HG03439 (cell line): ENCODE measurements at regions not wholly inside any gene's neighbourhood (a gene's known extent, or its start where the extent isn't known, plus 50 kb on each side); places are given as distances from the start of the nearest gene placed in this dataset.

Experiments used
- ATAC-seq: cut with Tn5 transposase; IDR thresholded peaks from one replicate; pipeline ENCODE4 v1.9.1; 2021; ENCODE audit warnings: mild to moderate bottlenecking, moderate library complexity; ENCODE audit not compliant: unreplicated experiment

DNA sequence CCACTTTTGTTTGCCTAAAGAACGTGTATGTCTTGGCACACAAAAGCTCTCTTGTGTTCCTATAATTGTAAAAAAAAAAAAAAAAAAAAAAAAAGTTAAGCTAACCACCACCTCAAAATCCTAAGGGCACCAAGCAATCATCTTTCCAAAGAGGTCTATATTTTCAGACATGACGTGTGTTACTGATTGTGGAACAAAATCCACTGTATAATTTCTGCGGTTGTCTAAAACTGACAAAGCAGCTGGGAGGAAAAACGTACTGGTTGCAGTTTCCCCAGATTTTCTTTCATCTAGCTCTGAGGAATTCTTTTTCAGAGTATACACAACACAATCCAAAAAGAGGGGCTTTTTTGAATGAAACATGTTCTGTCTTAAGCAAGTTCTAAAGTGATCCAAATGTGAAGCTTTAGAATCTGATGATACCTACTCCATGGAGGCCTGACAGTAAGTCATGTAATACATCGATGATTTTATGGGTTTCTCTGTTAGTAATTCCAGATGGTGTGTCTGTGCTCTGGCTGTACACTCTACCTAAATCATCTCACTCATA lies 375.6 kb upstream of the NUDT12 start:
- no peak for ATAC-seq

- peak; percentile 82 for ATAC-seq
Measured at GRCh38 chr5:103929338-103930013, 366.9 kb upstream of the NUDT12 start.

DNA sequence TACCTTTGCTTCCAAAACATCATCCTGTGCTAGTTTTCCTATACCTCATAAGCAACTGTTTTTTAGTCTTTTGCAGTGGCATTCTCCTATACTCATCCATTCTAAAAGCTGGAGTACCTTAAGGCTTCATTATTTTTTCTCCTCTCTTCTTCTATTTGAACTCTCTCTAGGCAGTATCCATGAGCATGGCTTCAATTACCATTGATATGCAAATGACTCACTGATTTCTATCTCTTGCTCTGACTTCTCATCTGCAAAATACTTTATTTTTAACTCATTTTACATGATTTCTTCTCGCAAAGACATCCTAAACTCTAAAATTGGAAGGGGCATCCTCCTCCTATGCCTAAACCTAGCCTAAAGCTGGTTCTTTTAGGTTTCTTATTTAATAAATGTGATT lies 365.1 kb upstream of the NUDT12 start:
- no peak for ATAC-seq

- no peak for ATAC-seq
Measured at GRCh38 chr5:103923616-103924168, 361.1 kb upstream of the NUDT12 start.

GRCh38 chr5:103919506-103919905 lies 356.9 kb upstream of the NUDT12 start:
- ATAC-seq = no peak

DNA sequence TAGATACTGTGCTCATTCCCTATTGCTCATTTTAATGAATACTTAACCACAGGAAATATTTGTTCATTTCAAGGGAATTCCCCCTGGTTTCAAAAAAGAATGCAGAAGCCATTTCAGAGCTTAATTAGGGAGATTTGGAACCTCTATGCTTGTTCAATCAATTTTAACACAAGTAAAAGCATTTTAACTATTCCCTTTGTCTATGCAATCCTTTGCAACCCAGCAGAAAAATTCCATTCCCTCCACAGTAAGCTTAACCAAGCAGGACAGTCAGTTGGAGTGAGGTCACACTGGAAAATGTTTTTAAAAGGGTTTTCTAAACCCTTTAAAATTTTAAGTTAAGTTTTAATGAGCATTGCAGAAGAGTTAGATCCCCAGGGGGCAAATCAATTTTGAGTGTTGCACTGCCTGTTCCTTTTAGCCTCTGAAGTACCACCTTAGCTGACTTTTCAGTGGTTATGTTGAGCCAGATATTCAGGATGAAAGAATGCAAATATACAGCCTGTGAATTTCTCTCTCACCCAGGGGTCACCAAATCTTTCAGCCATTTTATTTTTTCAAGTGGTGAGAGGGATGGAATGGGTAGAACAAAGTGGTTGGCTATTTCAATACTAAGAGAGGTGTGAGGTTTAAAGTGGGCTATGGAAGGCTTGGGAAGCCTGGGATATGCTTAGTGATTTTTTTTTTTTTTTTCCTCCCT lies 356.2 kb upstream of the NUDT12 start:
- no peak for ATAC-seq

DNA sequence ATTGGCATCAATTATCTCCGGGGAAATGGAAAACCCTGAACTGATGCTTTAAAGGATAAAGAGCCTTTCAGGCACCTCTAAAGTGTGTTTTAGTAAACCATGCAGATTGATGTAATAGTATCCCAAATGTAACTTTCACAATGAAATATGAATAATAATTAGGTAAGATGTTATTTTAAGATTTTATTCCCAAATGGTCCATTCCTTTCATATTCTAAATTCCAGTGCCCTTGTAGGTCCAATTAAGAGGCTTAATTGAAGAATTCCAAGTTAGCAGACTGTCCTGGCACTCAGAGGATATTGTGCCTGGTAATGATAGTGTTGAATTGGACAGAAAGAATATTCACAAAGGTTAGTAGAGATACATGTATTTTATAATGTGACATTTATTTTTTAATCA lies 352.5 kb upstream of the NUDT12 start:
- ATAC-seq = no peak

GRCh38 chr5:103910786-103911185 lies 348.2 kb upstream of the NUDT12 start:
- ATAC-seq = no peak

GRCh38 chr5:103910011-103910410 lies 347.4 kb upstream of the NUDT12 start:
- no peak for ATAC-seq

- no peak for ATAC-seq
Measured at GRCh38 chr5:103909391-103909790, 346.8 kb upstream of the NUDT12 start.

GRCh38 chr5:103908336-103909080 lies 345.9 kb upstream of the NUDT12 start:
- no peak for ATAC-seq

DNA sequence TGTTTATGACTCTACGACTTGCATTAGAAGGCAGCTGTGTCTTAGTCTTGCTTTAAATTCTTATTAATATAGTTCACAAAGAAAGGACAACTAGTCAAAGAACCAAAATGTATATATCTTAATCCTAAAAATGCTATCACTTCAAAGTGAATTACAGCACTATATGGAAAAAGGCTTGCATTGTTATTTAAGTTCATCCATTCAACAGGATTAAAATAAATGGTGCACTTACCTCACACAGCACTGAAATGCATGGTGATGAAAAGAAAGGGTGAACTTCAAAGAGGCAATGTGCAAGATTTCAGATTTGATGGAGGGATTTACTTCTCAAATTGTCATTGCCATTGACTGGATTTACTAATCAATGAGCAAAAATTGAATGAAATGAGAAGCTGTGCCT lies 344.4 kb upstream of the NUDT12 start:
- no peak for ATAC-seq

- ATAC-seq = peak; percentile 64
Measured at GRCh38 chr5:103904651-103905050, 342.1 kb upstream of the NUDT12 start.

GRCh38 chr5:103902893-103903292 lies 340.3 kb upstream of the NUDT12 start:
- no peak for ATAC-seq

- ATAC-seq = no peak
Measured at GRCh38 chr5:103901885-103902284, 339.3 kb upstream of the NUDT12 start.

DNA sequence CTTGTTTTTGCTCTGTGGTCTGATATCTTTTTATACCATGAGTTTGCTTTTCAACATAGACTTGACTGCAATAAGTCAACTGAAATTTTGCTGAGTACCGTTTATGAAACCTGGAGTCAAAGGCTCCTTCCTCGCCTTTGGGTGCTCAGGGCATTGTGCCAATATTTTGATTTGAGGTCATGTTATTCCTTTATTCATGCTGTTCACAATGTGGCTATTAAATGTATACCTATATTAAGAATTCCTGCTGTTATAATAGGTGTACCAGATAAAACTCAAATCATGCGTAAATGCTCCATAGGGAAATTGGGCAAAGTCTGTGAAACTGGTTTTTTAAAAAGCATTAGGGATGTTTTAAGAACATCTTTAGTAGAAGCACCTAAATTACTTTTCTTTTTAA lies 334.0 kb upstream of the NUDT12 start:
- no peak for ATAC-seq

- no peak for ATAC-seq
Measured at GRCh38 chr5:103895738-103896137, 333.1 kb upstream of the NUDT12 start.

GRCh38 chr5:103894882-103895281 lies 332.3 kb upstream of the NUDT12 start:
- no peak for ATAC-seq

DNA sequence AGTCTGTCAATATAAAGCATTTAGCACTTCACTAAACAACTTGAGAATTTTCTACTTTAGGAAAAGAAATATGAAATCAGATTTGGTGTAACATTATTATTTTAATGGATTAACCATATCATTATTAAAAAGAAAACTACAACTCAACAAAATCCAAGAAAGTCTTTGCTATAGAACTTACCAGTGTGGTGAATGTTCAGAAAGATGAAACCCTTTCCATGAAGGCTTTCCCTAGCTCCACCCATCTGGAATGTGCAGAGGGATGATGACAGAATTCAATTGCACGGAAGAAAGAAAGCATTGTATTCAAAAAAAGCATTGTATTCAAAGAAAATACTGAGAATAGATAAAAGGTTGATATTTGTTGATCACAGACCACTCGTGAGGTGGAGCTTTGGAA lies 328.6 kb upstream of the NUDT12 start:
- ATAC-seq = no peak

- ATAC-seq = no peak
Measured at GRCh38 chr5:103890313-103890712, 327.7 kb upstream of the NUDT12 start.

GRCh38 chr5:103889500-103890209 lies 327.1 kb upstream of the NUDT12 start:
- peak; percentile 95 for ATAC-seq
